HG03354 (cell line): ENCODE measurements at regions not wholly inside any gene's neighbourhood (a gene's known extent, or its start where the extent isn't known, plus 50 kb on each side); places are given as distances from the start of the nearest gene placed in this dataset.
"Not testable (repeated sequence)": the region's sequence is repeated elsewhere in the genome, so short reads cannot be mapped to it uniquely, and the experiment has no call there.

ENCODE experiments used
- ATAC-seq: cut with Tn5 transposase; IDR thresholded peaks from one replicate; pipeline ENCODE4 v1.9.1; 2021; ENCODE audit warnings: mild to moderate bottlenecking; ENCODE audit not compliant: unreplicated experiment, poor library complexity, severe bottlenecking

DNA sequence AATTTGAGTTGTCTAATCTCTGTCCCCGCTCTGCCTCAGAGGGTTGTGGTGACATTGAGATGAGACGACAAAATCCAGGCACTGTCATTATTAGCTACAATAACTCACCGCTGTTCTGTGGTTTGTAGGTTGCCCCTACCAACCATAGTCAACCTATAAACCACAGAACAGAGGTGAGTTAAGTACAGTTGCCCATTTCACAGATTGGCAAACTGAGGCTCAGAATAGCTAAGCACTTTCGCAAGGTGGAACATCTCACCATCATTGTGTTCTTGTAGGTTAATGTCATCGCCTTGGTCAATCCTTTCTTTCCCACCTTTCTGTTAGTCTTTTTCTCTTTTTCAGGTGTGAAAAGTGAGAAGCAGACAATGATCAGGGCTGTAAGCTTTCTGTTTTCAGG is 63.4 kb upstream of the LHX5 start:
- ATAC-seq, result no peak

DNA sequence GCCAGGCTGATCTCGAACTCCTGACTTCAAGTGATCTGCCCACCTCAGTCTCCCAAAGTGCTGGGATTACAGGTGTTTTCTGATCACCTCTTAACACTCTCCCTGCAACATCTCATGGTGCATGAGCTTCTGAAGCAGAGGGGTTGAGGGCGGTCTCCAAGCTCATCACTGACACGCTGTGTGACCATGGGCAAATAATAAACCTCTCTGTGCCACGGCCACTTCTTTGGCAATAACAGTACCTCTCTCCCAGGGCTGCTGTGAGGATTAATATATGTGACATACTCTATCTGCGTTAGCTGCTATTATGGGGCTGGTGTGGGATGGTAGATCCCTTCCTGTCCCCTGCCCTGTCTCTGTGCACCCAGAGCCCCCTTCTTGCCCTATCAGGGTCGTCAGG is 62.9 kb upstream of the LHX5 start:
- no peak for ATAC-seq

GRCh38 chr12:113533842-113534375 is 62.2 kb upstream of the LHX5 start:
- no peak for ATAC-seq

DNA sequence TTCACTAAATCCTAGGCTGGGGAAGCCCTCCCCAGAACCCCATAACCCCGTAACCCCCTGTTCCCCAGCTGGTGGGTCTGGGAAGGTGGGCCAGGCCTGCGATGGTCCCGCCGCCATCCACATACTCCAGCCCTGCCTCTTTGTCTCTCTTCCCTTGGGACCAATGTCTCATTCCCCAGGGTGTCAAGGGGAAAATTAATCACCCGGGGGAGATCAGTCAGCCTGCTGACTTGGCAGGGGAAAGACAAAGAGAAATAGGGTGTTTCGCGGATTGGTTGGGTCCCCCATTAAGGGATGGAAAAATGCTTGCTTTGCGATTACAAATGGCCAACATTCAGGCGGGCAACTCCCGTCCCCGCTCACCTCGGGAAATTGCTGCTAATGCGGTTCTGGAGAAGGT is 60.6 kb upstream of the LHX5 start:
- no peak for ATAC-seq

DNA sequence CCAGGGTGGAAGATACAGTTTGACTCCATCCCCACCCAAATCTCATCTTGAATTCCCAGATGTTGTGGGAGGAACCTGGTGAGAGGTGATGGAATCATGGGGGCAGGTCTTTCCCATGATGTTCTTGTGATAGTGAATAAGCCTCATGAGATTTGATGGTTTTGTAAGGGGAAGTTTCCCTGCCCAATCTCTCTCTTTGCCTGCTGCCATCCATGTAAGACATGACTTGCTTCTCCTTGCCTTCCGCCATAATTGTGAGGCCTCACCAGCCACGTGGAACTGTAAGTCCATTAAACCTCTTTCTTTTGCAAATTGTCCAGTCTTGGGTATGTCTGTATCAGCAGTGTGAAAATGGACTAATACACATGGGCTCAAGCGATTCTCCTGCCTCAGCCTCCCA is 59.4 kb upstream of the LHX5 start:
- ATAC-seq, result not testable (repeated sequence)

DNA sequence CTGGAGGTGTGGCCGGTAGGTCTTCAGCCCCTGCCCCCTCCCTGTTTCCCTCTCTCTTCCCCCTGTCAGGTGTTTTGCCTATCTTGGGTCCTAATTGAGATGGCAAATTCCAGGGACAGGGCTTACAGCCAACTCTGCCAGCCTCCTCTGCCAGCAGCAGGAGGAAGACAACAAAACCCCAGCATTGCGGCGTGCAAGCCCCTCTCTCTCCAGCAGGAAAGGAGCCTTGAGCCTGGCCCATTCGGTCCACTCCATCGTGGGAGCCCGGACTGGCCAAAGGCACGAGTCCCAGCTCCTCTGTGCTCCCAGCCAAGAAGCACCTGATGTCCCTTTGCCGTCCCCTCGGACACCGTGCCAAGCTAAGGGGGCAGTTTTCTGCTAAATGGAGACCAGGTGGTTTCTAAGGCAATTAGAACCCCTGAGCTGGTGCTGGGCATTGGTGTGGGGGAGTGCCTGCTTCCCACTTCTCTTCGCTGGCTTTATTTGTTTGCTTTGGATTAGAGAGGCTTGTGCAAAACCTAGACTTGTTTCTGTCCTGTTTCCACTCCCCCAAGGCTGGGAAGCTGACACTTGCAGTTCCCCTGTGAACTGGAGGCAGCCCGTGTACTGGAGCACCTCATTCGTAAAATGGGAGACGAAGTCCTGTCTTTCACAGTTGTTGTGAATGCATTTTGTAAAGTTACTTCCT is 57.1 kb upstream of the LHX5 start:
- ATAC-seq, result no peak

DNA sequence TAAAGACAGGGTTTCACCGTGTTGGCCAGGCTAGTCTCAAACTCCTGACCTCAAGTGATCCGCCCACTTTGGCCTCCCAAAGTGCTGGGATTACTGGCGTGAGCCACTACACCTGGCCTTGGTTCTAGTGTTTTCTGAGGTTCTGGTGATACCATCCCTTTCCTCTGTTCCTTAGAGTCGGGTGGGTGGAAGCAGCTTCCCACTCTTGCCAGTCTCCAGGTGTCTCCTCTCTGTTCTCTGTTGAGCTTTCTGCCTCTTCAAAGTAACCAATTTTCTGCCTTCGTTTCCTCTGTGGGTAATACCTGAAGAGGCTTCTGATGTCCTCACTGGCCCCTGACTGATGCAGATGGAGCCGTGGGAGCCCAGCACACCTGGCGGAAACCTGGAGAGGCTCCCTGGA is 53.4 kb upstream of the LHX5 start:
- ATAC-seq, result no peak

GRCh38 chr12:113524495-113524894 is 52.8 kb upstream of the LHX5 start:
- no peak for ATAC-seq

DNA sequence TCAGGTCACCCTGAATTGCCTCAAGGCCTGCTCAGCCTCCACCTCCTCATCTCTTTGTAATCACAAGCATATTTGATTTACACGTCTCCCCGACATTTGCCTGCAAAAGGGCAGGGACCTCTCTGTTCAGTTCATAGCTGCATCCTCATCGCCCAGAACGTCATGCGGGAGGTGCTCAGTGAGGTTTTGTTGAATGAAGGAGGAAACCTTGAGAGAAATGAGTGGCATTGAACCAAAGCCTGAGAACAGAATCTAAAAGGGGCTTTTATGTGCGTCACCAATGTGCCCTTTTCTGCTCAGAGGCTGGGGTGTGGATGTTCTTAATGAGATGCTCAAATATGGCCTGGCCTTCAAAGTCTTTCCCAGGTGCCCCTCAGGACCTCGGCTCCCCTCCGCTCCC is 50.0 kb upstream of the LHX5 start:
- ATAC-seq, result no peak
